Inferior parietal cortex (tissue), 1 donor: ENCODE measurements at regions not wholly inside any gene's neighbourhood (a gene's known extent, or its start where the extent isn't known, plus 50 kb on each side); places are given as distances from the start of the nearest gene placed in this dataset.
"Not testable (repeated sequence)": the region's sequence is repeated elsewhere in the genome, so short reads cannot be mapped to it uniquely, and the experiment has no call there.

ENCODE experiments used
- DNase-seq: peaks from one replicate; pipeline ENCODE4 v3.0.0-alpha.2; 2016; ENCODE audit errors: extremely low spot score

- no peak for DNase-seq
Measured at GRCh38 chr13:80515296-80515695, 174.4 kb upstream of the SPRY2 start.

- no peak for DNase-seq
Measured at GRCh38 chr13:80513196-80513595, 172.3 kb upstream of the SPRY2 start.

- no peak for DNase-seq
Measured at GRCh38 chr13:80510686-80511085, 169.8 kb upstream of the SPRY2 start.

GRCh38 chr13:80509264-80509663, 168.3 kb upstream of the SPRY2 start:
- DNase-seq = no peak

GRCh38 chr13:80508031-80508430, 167.1 kb upstream of the SPRY2 start:
- DNase-seq = no peak

GRCh38 chr13:80504453-80504852, 163.5 kb upstream of the SPRY2 start:
- no peak for DNase-seq

- no peak for DNase-seq
Measured at GRCh38 chr13:80502359-80502758, 161.4 kb upstream of the SPRY2 start.

- no peak for DNase-seq
Measured at GRCh38 chr13:80501556-80501955, 160.6 kb upstream of the SPRY2 start.

- DNase-seq = no peak
Measured at GRCh38 chr13:80499536-80500290, 158.8 kb upstream of the SPRY2 start.

- DNase-seq = no peak
Measured at GRCh38 chr13:80498433-80498832, 157.5 kb upstream of the SPRY2 start.

- DNase-seq = no peak
Measured at GRCh38 chr13:80497978-80498377, 157.1 kb upstream of the SPRY2 start.

GRCh38 chr13:80497439-80497838, 156.5 kb upstream of the SPRY2 start:
- DNase-seq = no peak

GRCh38 chr13:80496721-80497397, 155.9 kb upstream of the SPRY2 start:
- DNase-seq = no peak

- DNase-seq = not testable (repeated sequence)
Measured at GRCh38 chr13:80490491-80490943, 149.6 kb upstream of the SPRY2 start.

- DNase-seq = no peak
Measured at GRCh38 chr13:80486402-80486801, 145.5 kb upstream of the SPRY2 start.

- DNase-seq = no peak
Measured at GRCh38 chr13:80483157-80483556, 142.2 kb upstream of the SPRY2 start.

- no peak for DNase-seq
Measured at GRCh38 chr13:80481588-80481987, 140.7 kb upstream of the SPRY2 start.

- no peak for DNase-seq
Measured at GRCh38 chr13:80477661-80478443, 136.9 kb upstream of the SPRY2 start.

GRCh38 chr13:80476953-80477352, 136.0 kb upstream of the SPRY2 start:
- no peak for DNase-seq

GRCh38 chr13:80475718-80476117, 134.8 kb upstream of the SPRY2 start:
- no peak for DNase-seq

- no peak for DNase-seq
Measured at GRCh38 chr13:80473695-80474094, 132.8 kb upstream of the SPRY2 start.

- peak; percentile 63 for DNase-seq
Measured at GRCh38 chr13:80469853-80470381, 129.0 kb upstream of the SPRY2 start.
